ENCODE measurements at regions not wholly inside any gene's neighbourhood (a gene's known extent, or its start where the extent isn't known, plus 50 kb on each side); places are given as distances from the start of the nearest gene placed in this dataset.

DNA sequence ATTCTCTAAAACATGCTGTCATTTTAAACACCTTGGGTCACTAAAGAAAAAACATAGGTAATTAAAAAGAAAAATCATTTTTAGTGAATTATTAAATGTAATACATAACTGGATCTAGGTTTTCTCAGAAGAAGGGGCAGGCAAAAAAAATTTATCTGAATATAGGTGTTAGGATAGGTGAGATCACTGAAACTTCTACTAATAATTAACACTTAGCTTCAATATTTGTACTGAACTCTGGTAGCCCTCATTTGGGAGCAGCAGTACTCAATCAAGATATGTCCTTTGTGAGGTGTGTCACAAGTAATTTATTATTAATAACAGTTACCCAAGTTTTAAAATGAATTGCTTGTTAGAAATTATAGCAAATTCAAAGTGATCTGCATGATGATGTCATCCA, 103.6 kb downstream of the ATP23 start:
- TF ChIP-seq CTCF (IDR thresholded peaks at IDR 0.05; ENCODE audit: control insufficient read depth, extremely low read depth, insufficient read depth) = no peak
- H3K4me3 ChIP-seq (ENCODE audit: low read depth, low read length) = no peak overlapping the region
- DNase-seq (ENCODE audit: low read depth) = no peak

DNA sequence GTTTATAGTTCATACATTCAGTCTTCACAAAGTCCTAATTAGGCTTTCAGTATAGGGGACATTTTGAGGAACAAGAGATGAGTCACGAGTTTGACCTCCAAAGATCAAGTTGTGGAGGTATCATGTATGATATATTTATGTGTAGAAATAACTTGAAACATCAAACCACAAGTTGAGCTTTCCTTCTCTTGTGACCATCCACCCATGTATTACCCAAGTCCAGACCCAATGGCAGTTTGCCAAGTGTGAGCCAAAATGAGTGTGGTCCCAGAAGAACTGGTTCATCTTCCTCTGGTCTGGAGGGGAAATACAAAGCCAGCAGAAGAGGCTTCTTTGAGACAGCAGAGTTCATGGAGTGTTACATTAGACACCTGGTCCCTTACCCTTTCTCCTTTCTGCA, 104.9 kb downstream of the ATP23 start:
- H3K4me3 ChIP-seq (ENCODE audit: low read depth, low read length) = no peak overlapping the region
- no peak for DNase-seq (ENCODE audit: low read depth)
- TF ChIP-seq CTCF (IDR thresholded peaks at IDR 0.05; ENCODE audit: control insufficient read depth, extremely low read depth, insufficient read depth) = no peak

DNA sequence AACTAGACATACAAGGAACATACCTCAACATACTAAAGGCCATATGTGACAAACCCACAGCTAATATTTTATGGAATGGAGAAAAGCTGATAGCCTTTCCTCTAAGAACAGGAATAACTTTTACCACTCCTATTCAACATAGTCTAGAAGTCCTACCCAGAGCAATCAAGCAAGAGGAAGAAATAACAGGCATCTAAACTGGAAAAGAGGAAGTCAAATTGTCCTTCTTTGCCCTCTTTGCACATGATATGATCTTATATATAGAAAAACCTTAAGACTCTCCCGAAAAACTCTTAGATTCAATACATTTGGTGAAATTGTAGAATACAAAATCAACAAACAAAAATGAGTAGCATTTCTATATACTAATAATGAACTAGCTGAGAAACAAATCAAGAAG, 110.0 kb downstream of the ATP23 start:
- TF ChIP-seq CTCF (IDR thresholded peaks at IDR 0.05; ENCODE audit: control insufficient read depth, extremely low read depth, insufficient read depth) = no peak

DNA sequence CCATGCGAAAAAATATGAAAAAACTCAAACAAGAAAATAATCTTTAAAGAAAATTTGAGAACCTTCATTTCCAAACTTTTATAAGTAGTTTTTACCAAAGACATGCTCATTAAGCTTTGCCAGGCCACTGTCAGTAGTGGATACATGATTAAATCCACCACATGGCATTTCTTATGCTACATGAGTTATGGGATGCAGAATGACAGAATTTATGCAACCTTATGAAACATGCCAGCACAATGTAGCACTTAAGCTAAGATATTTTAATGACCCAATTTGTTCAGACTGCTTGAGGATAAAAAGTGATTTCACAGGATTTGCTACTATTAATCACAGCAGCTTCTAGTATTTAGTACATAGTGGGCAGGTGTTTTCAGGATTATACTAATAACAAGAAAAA, 123.3 kb downstream of the ATP23 start:
- no peak for DNase-seq (ENCODE audit: low read depth)
- H3K4me3 ChIP-seq (ENCODE audit: low read depth, low read length) = no peak overlapping the region
- no peak for TF ChIP-seq CTCF (IDR thresholded peaks at IDR 0.05; ENCODE audit: control insufficient read depth, extremely low read depth, insufficient read depth)

More for the DNA sequence above, 110.0 kb downstream of the ATP23 start:
- no peak for DNase-seq (ENCODE audit: low read depth)
- H3K4me3 ChIP-seq (ENCODE audit: low read depth, low read length) = no peak overlapping the region

DNA sequence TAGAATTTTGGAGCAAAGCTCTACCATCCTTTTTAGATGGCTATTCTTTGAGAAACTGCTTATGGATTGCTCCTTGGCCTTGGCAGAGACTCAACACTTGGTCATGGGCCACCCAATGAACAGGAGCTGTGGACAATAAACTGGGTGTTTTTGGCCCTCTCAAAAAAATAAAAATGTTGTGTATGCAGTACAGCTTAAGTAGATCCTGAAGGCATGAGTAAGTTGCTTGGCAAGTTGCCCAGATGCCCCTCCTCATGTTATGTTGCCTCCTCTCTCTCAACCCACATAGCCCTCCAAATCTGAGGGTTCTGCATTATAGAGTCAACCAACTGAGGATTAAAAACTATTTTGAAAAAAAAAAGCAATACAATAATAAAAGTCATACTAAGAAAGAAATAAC, 124.9 kb downstream of the ATP23 start:
- H3K4me3 ChIP-seq (ENCODE audit: low read depth, low read length) = no peak overlapping the region
- no peak for DNase-seq (ENCODE audit: low read depth)
- no peak for TF ChIP-seq CTCF (IDR thresholded peaks at IDR 0.05; ENCODE audit: control insufficient read depth, extremely low read depth, insufficient read depth)

GRCh38 chr12:58067610-58068387, 126.4 kb downstream of the ATP23 start:
- no peak overlapping the region for H3K4me3 ChIP-seq (ENCODE audit: low read depth, low read length)
- TF ChIP-seq CTCF (IDR thresholded peaks at IDR 0.05; ENCODE audit: control insufficient read depth, extremely low read depth, insufficient read depth) = no peak
- no peak for DNase-seq (ENCODE audit: low read depth)

DNA sequence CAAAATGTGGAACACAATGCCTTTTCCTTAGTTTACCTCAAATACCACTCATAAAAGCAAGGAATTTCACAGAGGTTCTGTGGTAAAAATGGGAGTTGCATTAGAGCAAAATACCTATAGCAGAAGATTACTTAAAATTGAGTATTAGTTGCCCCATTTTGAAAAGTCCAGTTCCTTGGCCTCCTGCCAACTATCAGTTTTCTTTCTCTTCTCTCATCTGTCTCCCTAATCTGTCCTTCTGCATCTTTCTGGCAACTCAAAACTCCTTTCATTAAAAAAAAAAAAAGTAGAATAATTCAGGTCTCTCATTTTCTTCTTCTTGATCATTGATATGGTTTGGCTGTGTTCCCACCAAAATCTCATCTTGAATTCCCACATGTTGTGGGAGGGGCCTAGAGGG, 127.3 kb downstream of the ATP23 start:
- DNase-seq (ENCODE audit: low read depth) = no peak
- H3K4me3 ChIP-seq (ENCODE audit: low read depth, low read length) = no peak overlapping the region
- no peak for TF ChIP-seq CTCF (IDR thresholded peaks at IDR 0.05; ENCODE audit: control insufficient read depth, extremely low read depth, insufficient read depth)
